HL-60 (cell line): ENCODE measurements at regions not wholly inside any gene's neighbourhood (a gene's known extent, or its start where the extent isn't known, plus 50 kb on each side); places are given as distances from the start of the nearest gene placed in this dataset.
"Not testable (repeated sequence)": the region's sequence is repeated elsewhere in the genome, so short reads cannot be mapped to it uniquely, and the experiment has no call there.

ENCODE experiments used
- GABPA ChIP-seq: IDR thresholded peaks from 2 replicates; pipeline ENCODE4 v1.6.1; 2012; ENCODE audit warnings: low read depth
- REST ChIP-seq: IDR thresholded peaks from 2 replicates; pipeline ENCODE4 v1.6.1; 2012; ENCODE audit warnings: low read depth; ENCODE audit not compliant: insufficient replicate concordance
- SPI1 ChIP-seq: IDR thresholded peaks from 2 replicates; pipeline ENCODE4 v1.6.1; 2012; ENCODE audit warnings: low read depth, mild to moderate bottlenecking, borderline replicate concordance
- TF ChIP-seq, protein P1 (sequence below): IDR thresholded peaks from one replicate; pipeline ENCODE4 v1.5.1; 2011; ENCODE audit warnings: low read length, control low read depth, inconsistent platforms; ENCODE audit not compliant: insufficient read depth

DNA sequence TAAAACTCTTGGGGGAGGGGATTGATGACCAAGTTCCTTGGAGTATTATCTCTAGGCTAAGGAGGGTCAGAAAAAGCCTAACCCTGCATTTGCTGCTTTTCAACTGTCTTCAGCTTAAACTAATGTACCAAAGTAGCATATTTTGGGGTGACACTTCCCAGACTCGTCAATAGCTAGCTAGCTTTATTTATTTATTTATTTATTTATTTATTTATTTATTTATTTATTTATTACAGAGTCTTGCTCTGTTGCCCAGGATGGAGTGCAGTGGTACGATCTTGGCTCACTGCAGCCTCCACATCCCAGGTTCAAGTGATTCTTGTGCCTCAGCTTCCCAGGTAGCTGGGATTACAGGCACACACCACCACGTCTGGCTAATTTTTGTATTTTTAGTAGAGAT lies 257.1 kb downstream of the S1PR1 start:
- TF ChIP-seq, protein P1, sequence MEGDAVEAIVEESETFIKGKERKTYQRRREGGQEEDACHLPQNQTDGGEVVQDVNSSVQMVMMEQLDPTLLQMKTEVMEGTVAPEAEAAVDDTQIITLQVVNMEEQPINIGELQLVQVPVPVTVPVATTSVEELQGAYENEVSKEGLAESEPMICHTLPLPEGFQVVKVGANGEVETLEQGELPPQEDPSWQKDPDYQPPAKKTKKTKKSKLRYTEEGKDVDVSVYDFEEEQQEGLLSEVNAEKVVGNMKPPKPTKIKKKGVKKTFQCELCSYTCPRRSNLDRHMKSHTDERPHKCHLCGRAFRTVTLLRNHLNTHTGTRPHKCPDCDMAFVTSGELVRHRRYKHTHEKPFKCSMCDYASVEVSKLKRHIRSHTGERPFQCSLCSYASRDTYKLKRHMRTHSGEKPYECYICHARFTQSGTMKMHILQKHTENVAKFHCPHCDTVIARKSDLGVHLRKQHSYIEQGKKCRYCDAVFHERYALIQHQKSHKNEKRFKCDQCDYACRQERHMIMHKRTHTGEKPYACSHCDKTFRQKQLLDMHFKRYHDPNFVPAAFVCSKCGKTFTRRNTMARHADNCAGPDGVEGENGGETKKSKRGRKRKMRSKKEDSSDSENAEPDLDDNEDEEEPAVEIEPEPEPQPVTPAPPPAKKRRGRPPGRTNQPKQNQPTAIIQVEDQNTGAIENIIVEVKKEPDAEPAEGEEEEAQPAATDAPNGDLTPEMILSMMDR, result not testable (repeated sequence)
- not testable (repeated sequence) for TF ChIP-seq GABPA, REST, SPI1
